ENCODE measurements at regions not wholly inside any gene's neighbourhood (a gene's known extent, or its start where the extent isn't known, plus 50 kb on each side); places are given as distances from the start of the nearest gene placed in this dataset.

GRCh38 chr18:8556424-8556823, 52.8 kb upstream of the RAB12 start:
- Mint-ChIP-seq H3K9me3 (no peaks in the 10 kb centered on the region), H3K27ac (no peak overlapping the region), H3K36me3 (no peaks in the 10 kb centered on the region)
- ATAC-seq: no peak
- DNase-seq (ENCODE audit: low spot score in 2 of 2): no peak

Measured in activated naive CD4-positive, alpha-beta T cell treated with anti-CD3 and anti-CD28 coated beads, Interleukin-2, amount 50 U/mL, for 72 hours (primary cell).